GM23248 (cell line): ENCODE measurements at regions not wholly inside any gene's neighbourhood (a gene's known extent, or its start where the extent isn't known, plus 50 kb on each side); places are given as distances from the start of the nearest gene placed in this dataset.
"Not testable (repeated sequence)": the region's sequence is repeated elsewhere in the genome, so short reads cannot be mapped to it uniquely, and the experiment has no call there.

Experiments used
- DNase-seq: peaks from one replicate; pipeline ENCODE4 v3.0.0-alpha.2; 2015
- H2AFZ ChIP-seq: fragments of 200-600 bp; sonication (generic); 2 replicates; pipeline ENCODE4 v1.6.1; 2016; ENCODE audit warnings: antibody characterized with exemption
- H3F3A ChIP-seq: fragments of 200-600 bp; sonication (generic); 2 replicates; pipeline ENCODE4 v1.6.1; 2016; ENCODE audit warnings: mild to moderate bottlenecking, antibody characterized with exemption, mixed run types; ENCODE audit not compliant: insufficient read depth
- H3K27ac ChIP-seq: fragments of 200-600 bp; sonication (generic); 2 replicates; pipeline ENCODE4 v1.5.1; 2016; ENCODE audit warnings: mild to moderate bottlenecking
- H3K27me3 ChIP-seq: fragments of 200-600 bp; sonication (generic); replicated peaks from 2 replicates; pipeline ENCODE4 v1.6.1; 2016; ENCODE audit warnings: mild to moderate bottlenecking; ENCODE audit not compliant: insufficient read depth
- H3K36me3 ChIP-seq: fragments of 200-600 bp; sonication (generic); 2 replicates; pipeline ENCODE4 v1.6.1; 2016; ENCODE audit warnings: low read depth, mild to moderate bottlenecking
- H3K4me1 ChIP-seq: fragments of 200-600 bp; sonication (generic); 2 replicates; pipeline ENCODE4 v1.6.1; 2016; ENCODE audit warnings: mild to moderate bottlenecking; ENCODE audit not compliant: insufficient read depth
- H3K4me2 ChIP-seq: fragments of 200-600 bp; sonication (generic); one replicate; pipeline ENCODE4 v1.6.1; 2016; ENCODE audit warnings: mild to moderate bottlenecking; ENCODE audit not compliant: unreplicated experiment
- H3K4me3 ChIP-seq: fragments of 200-600 bp; sonication (generic); 2 replicates; pipeline ENCODE4 v1.5.1; 2016; ENCODE audit warnings: mild to moderate bottlenecking
- H3K79me2 ChIP-seq: fragments of 200-600 bp; sonication (generic); 2 replicates; pipeline ENCODE4 v1.6.1; 2016; ENCODE audit warnings: mild to moderate bottlenecking; ENCODE audit not compliant: insufficient read depth
- H3K9ac ChIP-seq: fragments of 200-600 bp; sonication (generic); 2 replicates; pipeline ENCODE4 v1.6.1; 2016; ENCODE audit warnings: mild to moderate bottlenecking
- H3K9me2 ChIP-seq: fragments of 200-600 bp; sonication (generic); 2 replicates; pipeline ENCODE4 v1.6.1; 2016; ENCODE audit warnings: mixed run types, mild to moderate bottlenecking, moderate library complexity; ENCODE audit not compliant: insufficient read depth
- H3K9me3 ChIP-seq: fragments of 200-600 bp; sonication (generic); one replicate; pipeline ENCODE4 v1.6.1; 2017; ENCODE audit warnings: low read depth
- H4K20me1 ChIP-seq: fragments of 200-600 bp; sonication (generic); 2 replicates; pipeline ENCODE4 v1.6.0; 2016; ENCODE audit not compliant: insufficient read depth
- WGBS, 2 experiments: methylation state at CpG; one replicate each; pipeline ENCODE4 v1.1.6; 2015 to 2017; ENCODE audit warnings: low lambda C conversion rate in 2 of 2, low coverage in 1 of 2; ENCODE audit errors: missing lambda C conversion rate in 2 of 2; 5-methylcytosine and 5-hydroxymethylcytosine counted together
- in situ Hi-C: fragments of 300-500 bp; cut with MboI; formaldehyde crosslinking; loops from 2 replicates; pipeline ENCODE4 v1.15.0; 2020

DNA sequence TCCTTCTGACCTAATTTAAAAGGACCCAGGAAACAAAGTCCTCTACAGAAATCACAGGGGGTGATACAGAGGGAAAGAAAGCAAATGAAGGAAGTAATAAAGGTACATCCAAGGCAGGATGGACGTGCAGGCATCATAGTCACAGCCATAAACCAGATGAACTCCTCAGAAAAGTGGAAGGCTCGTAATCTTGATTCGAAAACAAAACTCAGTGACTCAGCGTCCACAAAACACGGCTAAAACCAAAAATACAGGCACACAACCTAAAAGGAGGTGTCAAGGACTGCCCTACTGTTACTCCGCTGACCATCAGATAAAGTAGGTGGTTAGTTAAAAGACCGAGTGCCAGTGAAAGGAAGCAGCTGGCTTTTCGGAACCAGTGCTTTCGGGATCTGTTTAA, 81.5 kb downstream of the TRIM69 start:
- peaks cover 11% of the 10 kb centered on the region for H3K27me3 ChIP-seq
- H3K9me2 ChIP-seq, in situ Hi-C loops, H3K36me3 ChIP-seq, H2AFZ ChIP-seq, H3F3A ChIP-seq, DNase-seq, H3K4me3 ChIP-seq, H4K20me1 ChIP-seq, H3K9me3 ChIP-seq, H3K9ac ChIP-seq, H3K4me2 ChIP-seq, H3K79me2 ChIP-seq, H3K4me1 ChIP-seq, H3K27ac ChIP-seq: not testable (repeated sequence)
- WGBS, 2 experiments, result 70 to 73% methylated on average over 5 to 8 of the region's 9 CpGs

GRCh38 chr15:44819331-44819987, 83.1 kb downstream of the TRIM69 start:
- in situ Hi-C loops, H3K4me3 ChIP-seq, H3K4me2 ChIP-seq, H3K4me1 ChIP-seq, H3K36me3 ChIP-seq, H3K27me3 ChIP-seq, H3K9me2 ChIP-seq, H3K9ac ChIP-seq, H3K79me2 ChIP-seq, H3K27ac ChIP-seq, H4K20me1 ChIP-seq, H3F3A ChIP-seq, H2AFZ ChIP-seq, H3K9me3 ChIP-seq: not testable (repeated sequence)
- peak; percentile 7 for DNase-seq
- WGBS, 2 experiments, result 46 to 50% methylated on average over 9 of the region's 9 CpGs

DNA sequence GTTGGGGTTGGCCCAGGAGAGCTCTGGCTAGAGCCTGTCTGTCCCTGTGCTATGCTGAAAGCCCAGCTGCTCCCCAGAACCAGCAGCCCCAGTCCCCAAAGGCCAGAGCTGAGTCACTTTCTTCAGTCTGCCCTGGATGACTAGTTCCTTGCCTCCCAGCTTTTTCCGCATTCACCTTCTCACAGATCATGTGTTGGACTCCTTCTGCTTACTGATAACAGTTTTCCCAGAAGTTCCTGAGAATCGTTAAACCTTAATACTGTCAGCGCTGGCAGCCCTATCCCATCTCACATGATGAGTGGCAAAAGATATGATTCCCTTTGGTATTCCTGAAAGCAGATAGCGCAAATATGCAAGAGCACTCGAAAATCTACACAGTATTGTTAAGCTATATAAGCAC, 84.2 kb downstream of the TRIM69 start:
- H3K4me3 ChIP-seq, H3K4me2 ChIP-seq, H3K9me2 ChIP-seq, H3K79me2 ChIP-seq, H3K36me3 ChIP-seq, H3K27ac ChIP-seq, H3F3A ChIP-seq, in situ Hi-C loops, H2AFZ ChIP-seq, H3K9ac ChIP-seq, DNase-seq, H3K9me3 ChIP-seq, H3K27me3 ChIP-seq, H4K20me1 ChIP-seq, H3K4me1 ChIP-seq: not testable (repeated sequence)
- WGBS, 2 experiments, result 60 to 68% methylated on average over 5 of the region's 5 CpGs

- H3K27me3 ChIP-seq, H3K4me3 ChIP-seq, H3K4me1 ChIP-seq, H3F3A ChIP-seq, H4K20me1 ChIP-seq, H3K27ac ChIP-seq, H2AFZ ChIP-seq, H3K9me3 ChIP-seq, H3K9ac ChIP-seq, H3K4me2 ChIP-seq, in situ Hi-C loops, H3K9me2 ChIP-seq, H3K36me3 ChIP-seq, H3K79me2 ChIP-seq, DNase-seq: not testable (repeated sequence)
- 11 to 12% methylated on average over 5 of the region's 5 CpGs for WGBS, 2 experiments
Measured at GRCh38 chr15:44820967-44821366, 84.6 kb downstream of the TRIM69 start.

DNA sequence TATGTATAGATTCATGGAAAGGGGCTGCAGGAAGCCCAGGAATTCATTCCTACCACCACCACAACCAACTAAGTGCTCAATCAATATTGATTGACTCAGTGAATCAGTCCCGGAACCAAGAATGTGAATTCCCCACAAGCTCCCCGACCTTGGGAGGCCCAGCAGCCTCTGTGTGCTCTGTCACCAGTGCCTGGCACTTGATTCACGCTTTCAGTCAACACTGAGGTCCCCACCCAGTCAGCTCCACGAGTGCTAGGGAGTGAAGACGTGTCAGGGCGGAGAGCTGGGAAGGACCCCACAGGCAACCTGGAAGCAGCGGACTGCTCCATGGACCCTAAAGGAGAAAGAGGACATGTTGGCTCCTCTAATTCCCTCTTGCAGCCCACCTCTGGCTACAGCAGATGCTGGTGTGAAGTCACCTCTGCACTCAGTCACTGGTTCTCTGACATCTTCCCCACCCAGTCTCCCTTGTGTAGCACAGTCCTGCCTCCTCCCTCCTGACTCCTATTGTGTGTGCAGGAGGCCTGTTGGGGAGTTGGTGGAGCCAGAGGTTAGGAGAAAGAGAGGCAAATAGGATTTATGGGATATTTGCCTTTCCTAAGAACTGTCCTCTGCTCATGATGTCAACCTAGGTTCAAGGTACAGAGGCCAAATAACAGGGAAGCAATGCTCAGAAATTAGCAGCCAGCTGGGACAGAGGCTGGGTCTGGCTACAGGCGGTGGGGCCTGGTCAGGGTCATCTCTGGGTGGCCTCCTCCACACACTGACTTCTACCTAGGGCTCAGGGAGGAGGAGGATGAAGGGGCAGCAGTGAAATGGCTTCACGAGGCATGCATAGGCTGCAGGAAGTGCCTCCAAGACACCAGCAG, 88.2 kb downstream of the TRIM69 start:
- in situ Hi-C loops, DNase-seq, H3K27me3 ChIP-seq, H3F3A ChIP-seq, H3K27ac ChIP-seq, H4K20me1 ChIP-seq, H3K9me3 ChIP-seq, H3K9ac ChIP-seq, H3K4me1 ChIP-seq, H3K9me2 ChIP-seq, H3K4me2 ChIP-seq, H3K36me3 ChIP-seq, H3K4me3 ChIP-seq, H2AFZ ChIP-seq, H3K79me2 ChIP-seq: not testable (repeated sequence)
- 46 to 53% methylated on average over 1 to 2 of the region's 9 CpGs for WGBS, 2 experiments

DNA sequence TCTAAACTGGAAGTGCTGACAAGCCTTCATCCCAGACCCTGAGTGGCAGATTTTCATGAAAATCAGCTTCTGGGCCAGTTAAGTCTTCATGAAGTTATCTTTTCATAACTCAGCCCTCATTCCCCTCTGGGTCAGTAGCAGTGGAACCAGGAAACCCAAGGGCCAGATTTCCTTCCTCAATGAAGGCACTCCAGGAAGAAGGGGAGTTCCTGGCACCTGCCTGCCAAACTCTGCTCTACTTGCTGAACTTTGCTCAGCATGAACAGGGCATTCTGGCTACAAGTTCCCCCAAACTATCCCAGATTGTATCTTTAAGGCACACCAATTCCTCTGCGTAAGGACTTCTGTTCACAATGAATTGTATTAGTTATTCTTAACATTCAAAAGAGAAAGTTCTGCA, 90.3 kb downstream of the TRIM69 start:
- H3K9me3 ChIP-seq, H3K4me1 ChIP-seq, H3K27me3 ChIP-seq, H3K36me3 ChIP-seq, H2AFZ ChIP-seq, H3F3A ChIP-seq, H3K9ac ChIP-seq, H3K27ac ChIP-seq, H3K79me2 ChIP-seq, H4K20me1 ChIP-seq, DNase-seq, H3K4me2 ChIP-seq, in situ Hi-C loops, H3K9me2 ChIP-seq, H3K4me3 ChIP-seq: not testable (repeated sequence)
- 40 to 43% methylated on average over 1 of the region's 1 CpG for WGBS, 2 experiments

DNA sequence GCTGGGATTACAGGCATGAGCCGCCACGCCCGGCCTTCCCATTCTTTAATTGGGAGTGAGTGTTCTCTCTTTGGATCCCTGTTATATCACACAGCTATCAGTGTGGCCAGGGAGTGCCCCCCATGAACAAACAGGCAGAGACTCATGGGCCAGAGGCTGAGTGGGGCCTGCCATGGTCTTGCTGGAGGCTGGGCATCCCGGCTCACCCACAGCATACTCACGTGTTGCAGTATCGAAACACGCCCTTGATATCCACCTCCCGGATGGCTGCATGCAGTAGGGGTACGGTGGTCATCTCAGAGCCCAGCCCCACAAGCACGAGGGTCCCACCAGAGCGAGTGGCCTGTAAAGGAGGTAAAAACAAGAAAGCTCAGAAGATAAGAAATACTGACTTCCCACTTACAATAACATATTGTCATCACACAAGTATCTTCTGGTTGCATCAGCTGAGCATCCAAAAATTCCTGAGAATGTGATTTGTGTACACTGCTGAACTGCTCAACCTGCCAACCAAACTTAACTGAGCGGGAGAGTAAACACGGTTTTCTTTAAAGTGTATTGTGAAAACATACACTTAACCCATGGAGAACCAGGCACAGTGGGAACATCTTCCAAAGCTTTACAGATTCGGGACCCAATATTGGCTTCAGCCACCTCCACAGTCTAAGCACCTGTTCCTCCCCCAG, 92.0 kb downstream of the TRIM69 start:
- H2AFZ ChIP-seq, H3K9me3 ChIP-seq, H3K27ac ChIP-seq, H3K4me2 ChIP-seq, in situ Hi-C loops, DNase-seq, H3K79me2 ChIP-seq, H3K4me1 ChIP-seq, H3K36me3 ChIP-seq, H3K27me3 ChIP-seq, H3K9ac ChIP-seq, H3K4me3 ChIP-seq, H3K9me2 ChIP-seq, H3F3A ChIP-seq, H4K20me1 ChIP-seq: not testable (repeated sequence)
- 69 to 74% methylated on average over 11 of the region's 14 CpGs for WGBS, 2 experiments
